SK-N-SH (cell line): ENCODE measurements at regions not wholly inside any gene's neighbourhood (a gene's known extent, or its start where the extent isn't known, plus 50 kb on each side); places are given as distances from the start of the nearest gene placed in this dataset.

Experiments
- CHD2 ChIP-seq: fragments of 150-350 bp; IDR thresholded peaks from 2 replicates; pipeline ENCODE4 v1.6.1; 2018; ENCODE audit warnings: low read length; ENCODE audit not compliant: partially characterized antibody
- EZH2phosphoT487 ChIP-seq: fragments of 200-600 bp; sonication (generic); IDR thresholded peaks from 2 replicates; pipeline ENCODE4 v1.6.1; 2017; ENCODE audit warnings: low read depth, mixed run types, mild to moderate bottlenecking, antibody characterized with exemption, moderate library complexity, borderline replicate concordance
- MXI1 ChIP-seq: IDR thresholded peaks from 2 replicates; pipeline ENCODE4 v1.6.1; 2012; ENCODE audit warnings: mild to moderate bottlenecking, low read depth, low read length, improper control_type of control experiment
- NFIC ChIP-seq: IDR thresholded peaks from 2 replicates; pipeline ENCODE4 v1.4.0; 2012; ENCODE audit warnings: borderline replicate concordance
- RAD21 ChIP-seq: IDR thresholded peaks from 2 replicates; pipeline ENCODE4 v1.6.1; 2012; ENCODE audit warnings: mild to moderate bottlenecking, low read length
- SMC3 ChIP-seq: IDR thresholded peaks from 2 replicates; pipeline ENCODE4 v1.6.1; 2012; ENCODE audit warnings: low read depth, low read length, improper control_type of control experiment
- TF ChIP-seq, protein P1 (sequence below): IDR thresholded peaks from 2 replicates; pipeline ENCODE4 v1.6.1; 2012; ENCODE audit warnings: mild to moderate bottlenecking, low read depth, low read length, moderate library complexity
- TF ChIP-seq, protein P2 (sequence below): fragments of 200-600 bp; sonication (generic); IDR thresholded peaks from 2 replicates; pipeline ENCODE4 v1.6.1; 2017; ENCODE audit warnings: antibody characterized with exemption, mild to moderate bottlenecking, moderate library complexity

DNA sequence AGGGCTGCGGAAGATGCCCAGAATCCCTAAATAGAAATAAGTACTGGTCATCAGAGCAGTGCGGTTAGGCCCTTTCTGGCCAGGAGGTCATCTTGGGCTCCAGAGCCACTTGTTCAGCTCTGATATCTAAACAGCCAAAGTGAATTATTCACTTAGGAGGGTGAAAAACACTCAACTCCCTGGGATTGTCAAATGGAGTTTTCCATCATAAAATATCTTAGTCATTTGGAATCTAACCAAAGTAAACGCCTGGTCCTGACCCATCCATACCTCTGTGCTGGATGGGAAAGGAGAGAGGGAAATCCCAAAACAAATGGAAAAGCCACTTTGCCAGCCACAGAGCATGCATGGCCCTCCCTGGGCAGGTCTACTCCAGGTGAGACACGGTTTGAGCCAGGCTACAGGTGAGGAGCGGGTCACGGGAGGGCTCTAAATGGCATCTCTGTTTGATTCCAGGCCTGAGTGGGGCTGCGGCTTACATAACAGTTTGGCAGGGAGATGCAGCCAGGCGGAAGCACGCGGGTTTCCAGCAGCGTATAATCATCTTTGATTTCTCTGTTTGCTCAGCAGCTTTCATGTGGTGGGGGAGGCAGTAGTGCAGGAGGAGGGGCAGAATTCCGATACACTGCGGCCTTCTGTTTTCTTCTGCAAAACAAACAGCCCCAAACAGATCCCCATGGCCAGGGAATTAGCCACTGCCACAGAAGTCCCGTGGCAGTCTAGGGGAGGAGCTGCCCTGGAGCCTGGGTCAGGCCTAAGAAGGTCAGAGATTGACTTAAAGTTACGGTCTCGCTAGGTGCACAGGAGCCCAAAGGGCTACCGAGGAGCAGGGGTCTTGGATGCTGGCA is 59.1 kb upstream of the ZNF648 start:
- TF ChIP-seq SMC3 (no peak), CHD2 (no peak), RAD21 (no peak), EZH2phosphoT487 (no peak), NFIC (no peak), MXI1 (no peak)
- TF ChIP-seq, protein P1, sequence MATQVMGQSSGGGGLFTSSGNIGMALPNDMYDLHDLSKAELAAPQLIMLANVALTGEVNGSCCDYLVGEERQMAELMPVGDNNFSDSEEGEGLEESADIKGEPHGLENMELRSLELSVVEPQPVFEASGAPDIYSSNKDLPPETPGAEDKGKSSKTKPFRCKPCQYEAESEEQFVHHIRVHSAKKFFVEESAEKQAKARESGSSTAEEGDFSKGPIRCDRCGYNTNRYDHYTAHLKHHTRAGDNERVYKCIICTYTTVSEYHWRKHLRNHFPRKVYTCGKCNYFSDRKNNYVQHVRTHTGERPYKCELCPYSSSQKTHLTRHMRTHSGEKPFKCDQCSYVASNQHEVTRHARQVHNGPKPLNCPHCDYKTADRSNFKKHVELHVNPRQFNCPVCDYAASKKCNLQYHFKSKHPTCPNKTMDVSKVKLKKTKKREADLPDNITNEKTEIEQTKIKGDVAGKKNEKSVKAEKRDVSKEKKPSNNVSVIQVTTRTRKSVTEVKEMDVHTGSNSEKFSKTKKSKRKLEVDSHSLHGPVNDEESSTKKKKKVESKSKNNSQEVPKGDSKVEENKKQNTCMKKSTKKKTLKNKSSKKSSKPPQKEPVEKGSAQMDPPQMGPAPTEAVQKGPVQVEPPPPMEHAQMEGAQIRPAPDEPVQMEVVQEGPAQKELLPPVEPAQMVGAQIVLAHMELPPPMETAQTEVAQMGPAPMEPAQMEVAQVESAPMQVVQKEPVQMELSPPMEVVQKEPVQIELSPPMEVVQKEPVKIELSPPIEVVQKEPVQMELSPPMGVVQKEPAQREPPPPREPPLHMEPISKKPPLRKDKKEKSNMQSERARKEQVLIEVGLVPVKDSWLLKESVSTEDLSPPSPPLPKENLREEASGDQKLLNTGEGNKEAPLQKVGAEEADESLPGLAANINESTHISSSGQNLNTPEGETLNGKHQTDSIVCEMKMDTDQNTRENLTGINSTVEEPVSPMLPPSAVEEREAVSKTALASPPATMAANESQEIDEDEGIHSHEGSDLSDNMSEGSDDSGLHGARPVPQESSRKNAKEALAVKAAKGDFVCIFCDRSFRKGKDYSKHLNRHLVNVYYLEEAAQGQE = no peak
- TF ChIP-seq, protein P2, sequence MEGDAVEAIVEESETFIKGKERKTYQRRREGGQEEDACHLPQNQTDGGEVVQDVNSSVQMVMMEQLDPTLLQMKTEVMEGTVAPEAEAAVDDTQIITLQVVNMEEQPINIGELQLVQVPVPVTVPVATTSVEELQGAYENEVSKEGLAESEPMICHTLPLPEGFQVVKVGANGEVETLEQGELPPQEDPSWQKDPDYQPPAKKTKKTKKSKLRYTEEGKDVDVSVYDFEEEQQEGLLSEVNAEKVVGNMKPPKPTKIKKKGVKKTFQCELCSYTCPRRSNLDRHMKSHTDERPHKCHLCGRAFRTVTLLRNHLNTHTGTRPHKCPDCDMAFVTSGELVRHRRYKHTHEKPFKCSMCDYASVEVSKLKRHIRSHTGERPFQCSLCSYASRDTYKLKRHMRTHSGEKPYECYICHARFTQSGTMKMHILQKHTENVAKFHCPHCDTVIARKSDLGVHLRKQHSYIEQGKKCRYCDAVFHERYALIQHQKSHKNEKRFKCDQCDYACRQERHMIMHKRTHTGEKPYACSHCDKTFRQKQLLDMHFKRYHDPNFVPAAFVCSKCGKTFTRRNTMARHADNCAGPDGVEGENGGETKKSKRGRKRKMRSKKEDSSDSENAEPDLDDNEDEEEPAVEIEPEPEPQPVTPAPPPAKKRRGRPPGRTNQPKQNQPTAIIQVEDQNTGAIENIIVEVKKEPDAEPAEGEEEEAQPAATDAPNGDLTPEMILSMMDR = no peak
